GM21576 (cell line): ENCODE measurements at regions not wholly inside any gene's neighbourhood (a gene's known extent, or its start where the extent isn't known, plus 50 kb on each side); places are given as distances from the start of the nearest gene placed in this dataset.
"Not testable (repeated sequence)": the region's sequence is repeated elsewhere in the genome, so short reads cannot be mapped to it uniquely, and the experiment has no call there.

Experiments
- ATAC-seq: cut with Tn5 transposase; IDR thresholded peaks from one replicate; pipeline ENCODE4 v1.9.1; 2021; ENCODE audit warnings: mild to moderate bottlenecking, moderate library complexity; ENCODE audit not compliant: unreplicated experiment

- no peak for ATAC-seq
Observed at GRCh38 chr11:23797624-23798419, 699.0 kb upstream of the LUZP2 start.

- ATAC-seq = not testable (repeated sequence)
Observed at GRCh38 chr11:23834306-23834705, 662.5 kb upstream of the LUZP2 start.

GRCh38 chr11:23836981-23837380 is 659.9 kb upstream of the LUZP2 start:
- ATAC-seq = no peak

- ATAC-seq = no peak
Observed at GRCh38 chr11:23840872-23841271, 656.0 kb upstream of the LUZP2 start.

- no peak for ATAC-seq
Observed at GRCh38 chr11:23846902-23847422, 649.9 kb upstream of the LUZP2 start.

GRCh38 chr11:23851216-23851615 is 645.6 kb upstream of the LUZP2 start:
- ATAC-seq = no peak

GRCh38 chr11:23856654-23857053 is 640.2 kb upstream of the LUZP2 start:
- no peak for ATAC-seq

- ATAC-seq = no peak
Observed at GRCh38 chr11:23859087-23859486, 637.8 kb upstream of the LUZP2 start.

GRCh38 chr11:23861615-23862014 is 635.2 kb upstream of the LUZP2 start:
- no peak for ATAC-seq

- no peak for ATAC-seq
Observed at GRCh38 chr11:23865341-23865975, 631.4 kb upstream of the LUZP2 start.

- ATAC-seq = no peak
Observed at GRCh38 chr11:23866641-23867040, 630.2 kb upstream of the LUZP2 start.

GRCh38 chr11:23869671-23870070 is 627.2 kb upstream of the LUZP2 start:
- ATAC-seq = no peak

- no peak for ATAC-seq
Observed at GRCh38 chr11:23873406-23873805, 623.4 kb upstream of the LUZP2 start.

- ATAC-seq = no peak
Observed at GRCh38 chr11:23875176-23875850, 621.5 kb upstream of the LUZP2 start.

- not testable (repeated sequence) for ATAC-seq
Observed at GRCh38 chr11:23883426-23884048, 613.3 kb upstream of the LUZP2 start.

- no peak for ATAC-seq
Observed at GRCh38 chr11:23884341-23884740, 612.5 kb upstream of the LUZP2 start.

- ATAC-seq = no peak
Observed at GRCh38 chr11:23885801-23886200, 611.1 kb upstream of the LUZP2 start.

GRCh38 chr11:23887122-23887521 is 609.7 kb upstream of the LUZP2 start:
- not testable (repeated sequence) for ATAC-seq

GRCh38 chr11:23893126-23893525 is 603.7 kb upstream of the LUZP2 start:
- ATAC-seq = no peak

- no peak for ATAC-seq
Observed at GRCh38 chr11:23897453-23898286, 599.2 kb upstream of the LUZP2 start.
